CD4-positive, alpha-beta T cell treated with Interleukin-4 for 4 hours (primary cell): ENCODE measurements at regions not wholly inside any gene's neighbourhood (a gene's known extent, or its start where the extent isn't known, plus 50 kb on each side); places are given as distances from the start of the nearest gene placed in this dataset.
A peak's percentile ranks its signal among the peaks of the same experiment; 100 is the strongest.
"Not testable (repeated sequence)": the region's sequence is repeated elsewhere in the genome, so short reads cannot be mapped to it uniquely, and the experiment has no call there.

Experiments
- DNase-seq: peaks from one replicate; pipeline ENCODE4 v3.0.0-alpha.2; 2020

- no peak for DNase-seq
Measured at GRCh38 chr7:101712652-101713051, 83.6 kb upstream of the MYL10 start.

GRCh38 chr7:101714097-101714496, 85.0 kb upstream of the MYL10 start:
- DNase-seq, result no peak

- peak; percentile 16 for DNase-seq
Measured at GRCh38 chr7:101717628-101718357, 88.7 kb upstream of the MYL10 start.

- no peak for DNase-seq
Measured at GRCh38 chr7:101718363-101719122, 89.4 kb upstream of the MYL10 start.

GRCh38 chr7:101719123-101719470, 90.0 kb upstream of the MYL10 start:
- DNase-seq, result no peak

GRCh38 chr7:101720324-101720723, 91.2 kb upstream of the MYL10 start:
- no peak for DNase-seq

- DNase-seq, result no peak
Measured at GRCh38 chr7:101722247-101722646, 93.2 kb upstream of the MYL10 start.

GRCh38 chr7:101723835-101724234, 93.6 kb upstream of the CUX1 start:
- no peak for DNase-seq

- no peak for DNase-seq
Measured at GRCh38 chr7:101724957-101725356, 92.5 kb upstream of the CUX1 start.

GRCh38 chr7:101725921-101726320, 91.5 kb upstream of the CUX1 start:
- DNase-seq, result no peak

- no peak for DNase-seq
Measured at GRCh38 chr7:101727184-101727583, 90.2 kb upstream of the CUX1 start.

GRCh38 chr7:101728128-101728527, 89.3 kb upstream of the CUX1 start:
- no peak for DNase-seq

GRCh38 chr7:101728873-101729240, 88.6 kb upstream of the CUX1 start:
- DNase-seq, result not testable (repeated sequence)

GRCh38 chr7:101729241-101729883, 88.1 kb upstream of the CUX1 start:
- DNase-seq, result no peak

GRCh38 chr7:101731502-101732084, 85.8 kb upstream of the CUX1 start:
- no peak for DNase-seq

GRCh38 chr7:101733713-101734475, 83.5 kb upstream of the CUX1 start:
- no peak for DNase-seq

- no peak for DNase-seq
Measured at GRCh38 chr7:101736084-101736483, 81.3 kb upstream of the CUX1 start.

GRCh38 chr7:101739775-101740398, 77.5 kb upstream of the CUX1 start:
- DNase-seq, result no peak

- DNase-seq, result no peak
Measured at GRCh38 chr7:101740981-101741725, 76.3 kb upstream of the CUX1 start.

GRCh38 chr7:101743241-101743994, 74.0 kb upstream of the CUX1 start:
- peak; percentile 63 for DNase-seq

- DNase-seq, result no peak
Measured at GRCh38 chr7:101743995-101744360, 73.4 kb upstream of the CUX1 start.
